ENCODE measurements at regions not wholly inside any gene's neighbourhood (a gene's known extent, or its start where the extent isn't known, plus 50 kb on each side); places are given as distances from the start of the nearest gene placed in this dataset.
A peak's percentile ranks its signal among the peaks of the same experiment; 100 is the strongest.

DNA sequence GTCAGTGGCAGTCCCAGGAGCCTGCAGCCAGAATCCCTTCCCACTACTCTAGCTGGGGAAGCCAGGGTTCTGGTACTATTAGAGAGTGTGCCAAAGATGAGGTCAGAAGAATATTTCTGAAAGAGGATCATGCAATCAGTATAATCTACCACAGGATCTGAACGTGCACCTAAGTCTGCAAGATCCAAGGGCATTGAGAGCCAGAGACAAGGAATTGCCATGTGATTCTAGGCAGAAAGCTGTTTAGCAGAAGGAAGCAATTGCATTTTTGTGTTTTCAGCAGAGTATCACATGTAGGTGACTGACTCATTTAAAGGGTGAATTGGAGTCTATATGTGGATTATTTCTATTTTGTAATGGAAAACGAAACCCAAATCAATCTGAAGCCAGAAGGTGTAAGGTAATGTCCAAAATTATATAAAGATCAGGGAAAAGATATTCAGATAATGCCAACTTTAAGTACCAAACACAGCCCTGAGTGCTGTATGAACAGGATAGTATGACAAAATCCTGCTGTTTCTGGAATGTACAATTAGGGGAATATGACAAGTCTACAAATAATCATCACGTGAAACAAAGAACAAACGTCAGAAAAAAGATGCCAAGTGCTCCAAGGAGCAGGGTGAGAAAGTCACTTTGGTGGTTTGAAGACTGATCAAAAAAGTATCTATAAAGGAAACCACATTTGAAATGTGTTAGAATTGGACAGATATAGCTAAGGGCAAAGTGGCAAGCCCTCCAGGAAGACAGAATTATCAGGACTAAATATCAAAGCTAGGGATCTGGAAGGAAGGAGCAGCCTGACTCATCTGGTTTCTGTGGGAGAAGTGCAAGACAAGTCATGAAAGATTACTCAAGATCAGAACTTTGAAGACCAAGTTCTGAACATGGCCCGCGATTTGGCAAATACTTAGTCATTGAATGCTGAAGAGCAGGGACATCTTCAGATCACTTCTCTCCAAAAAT, 1036.6 kb downstream of the NTRK3 start:
- TF ChIP-seq, protein P1, sequence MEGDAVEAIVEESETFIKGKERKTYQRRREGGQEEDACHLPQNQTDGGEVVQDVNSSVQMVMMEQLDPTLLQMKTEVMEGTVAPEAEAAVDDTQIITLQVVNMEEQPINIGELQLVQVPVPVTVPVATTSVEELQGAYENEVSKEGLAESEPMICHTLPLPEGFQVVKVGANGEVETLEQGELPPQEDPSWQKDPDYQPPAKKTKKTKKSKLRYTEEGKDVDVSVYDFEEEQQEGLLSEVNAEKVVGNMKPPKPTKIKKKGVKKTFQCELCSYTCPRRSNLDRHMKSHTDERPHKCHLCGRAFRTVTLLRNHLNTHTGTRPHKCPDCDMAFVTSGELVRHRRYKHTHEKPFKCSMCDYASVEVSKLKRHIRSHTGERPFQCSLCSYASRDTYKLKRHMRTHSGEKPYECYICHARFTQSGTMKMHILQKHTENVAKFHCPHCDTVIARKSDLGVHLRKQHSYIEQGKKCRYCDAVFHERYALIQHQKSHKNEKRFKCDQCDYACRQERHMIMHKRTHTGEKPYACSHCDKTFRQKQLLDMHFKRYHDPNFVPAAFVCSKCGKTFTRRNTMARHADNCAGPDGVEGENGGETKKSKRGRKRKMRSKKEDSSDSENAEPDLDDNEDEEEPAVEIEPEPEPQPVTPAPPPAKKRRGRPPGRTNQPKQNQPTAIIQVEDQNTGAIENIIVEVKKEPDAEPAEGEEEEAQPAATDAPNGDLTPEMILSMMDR (IDR thresholded peaks at IDR 0.05): no peak
- WGBS, 3 donors: 56 to 63% (median 56%) methylated on average over 6 of the region's 6 CpGs
- Histone ChIP-seq H3K27me3 (ENCODE audit: insufficient read depth in 3 of 3, low read length in 2 of 3) (no peaks in the 10 kb centered on the region), H3K4me3 (no peak overlapping the region), H3K4me1 (no peaks in the 10 kb centered on the region), H3K9me3 (no peaks in the 10 kb centered on the region), H3K36me3 (ENCODE audit: insufficient read depth in 1 of 2, low read depth in 1 of 2) (no peaks in the 10 kb centered on the region), H3K27ac (no peak overlapping the region)
- ATAC-seq: no peak
- no peak for DNase-seq
- intact Hi-C loops (cut with DNase I): no loop called here

DNA sequence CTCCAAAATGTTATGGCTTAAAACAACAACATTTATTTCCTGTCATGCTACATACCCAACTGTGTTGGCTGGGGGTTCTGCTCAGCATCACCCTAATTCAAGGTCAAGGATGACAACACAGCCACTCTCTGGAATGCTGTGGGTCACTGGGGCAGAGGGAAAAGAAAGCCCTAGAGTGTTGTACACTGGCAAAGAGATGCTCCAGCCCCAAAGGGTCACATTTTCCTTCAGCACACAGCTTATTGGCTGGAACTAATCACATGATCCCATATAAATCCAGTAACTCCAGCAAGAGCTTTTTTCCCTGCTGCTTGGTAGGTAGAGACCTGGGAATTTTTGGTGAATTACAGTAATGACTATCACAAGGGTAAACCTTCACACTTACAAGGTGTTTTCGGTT, 1041.4 kb downstream of the NTRK3 start:
- Histone ChIP-seq H3K27ac (no peak overlapping the region), H3K36me3 (ENCODE audit: insufficient read depth in 1 of 2, low read depth in 1 of 2) (no peaks in the 10 kb centered on the region), H3K9me3 (no peaks in the 10 kb centered on the region), H3K27me3 (ENCODE audit: insufficient read depth in 3 of 3, low read length in 2 of 3) (no peaks in the 10 kb centered on the region), H3K4me1 (no peaks in the 10 kb centered on the region), H3K4me3 (no peak overlapping the region)
- TF ChIP-seq, protein P1 (IDR thresholded peaks at IDR 0.05): no peak
- intact Hi-C loops (cut with DNase I): no loop called here
- ATAC-seq: no peak
- no peak for DNase-seq
- WGBS, 3 donors: 82 to 89% (median 83%) methylated on average over 1 of the region's 1 CpG

DNA sequence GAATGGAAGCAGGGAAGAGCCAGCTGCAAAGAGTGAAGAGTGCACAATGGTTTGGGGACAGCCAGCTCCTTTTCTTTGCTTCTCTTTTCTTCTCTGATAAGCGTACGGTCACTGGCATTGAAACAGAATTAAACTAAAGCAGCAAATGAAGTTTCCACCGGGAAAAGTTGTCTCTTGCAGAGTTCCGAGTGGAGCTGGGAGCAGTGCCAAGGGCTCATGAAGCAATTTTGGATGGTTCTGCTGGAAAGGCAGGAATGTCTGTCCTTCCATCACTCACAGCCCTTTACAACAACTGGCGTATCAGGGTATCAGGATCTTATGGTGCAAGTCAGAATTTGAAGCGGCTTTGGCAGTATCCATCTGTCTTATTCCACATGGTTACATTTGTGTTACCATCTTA, 1042.9 kb downstream of the NTRK3 start:
- Histone ChIP-seq H3K4me3 (no peak overlapping the region), H3K36me3 (ENCODE audit: insufficient read depth in 1 of 2, low read depth in 1 of 2) (no peaks in the 10 kb centered on the region)
- 15 to 31% (median 23%) methylated on average over 6 of the region's 6 CpGs for WGBS, 3 donors

DNA sequence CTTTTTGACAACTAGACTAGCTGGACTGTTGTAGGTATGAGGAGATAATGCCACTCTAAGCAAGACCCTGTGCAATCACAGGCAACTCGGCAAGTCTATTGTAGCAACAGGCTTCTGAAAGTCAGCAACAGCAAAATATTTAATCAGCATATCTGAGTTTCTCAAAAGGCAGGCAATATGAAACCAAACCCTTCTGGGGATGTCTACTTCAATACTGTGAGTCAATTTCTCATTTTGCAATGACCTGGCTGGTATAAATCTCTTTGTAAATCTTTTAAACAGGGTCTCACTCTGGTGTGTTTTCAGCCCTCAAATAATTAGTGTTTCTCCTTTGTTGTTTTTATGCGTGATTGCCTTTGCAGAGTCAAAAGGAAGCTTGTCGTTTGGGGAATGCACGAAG, 1044.5 kb downstream of the NTRK3 start:
- H3K4me1 ChIP-seq: no peaks in the 10 kb centered on the region
- ATAC-seq (no peak), DNase-seq (no peak)
- 50 to 63% (median 57%) methylated on average over 4 of the region's 4 CpGs for WGBS, 3 donors
- no peak overlapping the region for H3K4me3 ChIP-seq
- no peaks in the 10 kb centered on the region for H3K27me3 ChIP-seq (ENCODE audit: insufficient read depth in 3 of 3, low read length in 2 of 3)
- TF ChIP-seq, protein P1 (IDR thresholded peaks at IDR 0.05): no peak
- H3K27ac ChIP-seq: no peak overlapping the region
- H3K36me3 ChIP-seq (ENCODE audit: insufficient read depth in 1 of 2, low read depth in 1 of 2): no peaks in the 10 kb centered on the region
- intact Hi-C loops (cut with DNase I): no loop called here
- H3K9me3 ChIP-seq: no peaks in the 10 kb centered on the region

More for the DNA sequence above, 1042.9 kb downstream of the NTRK3 start:
- intact Hi-C loops (cut with DNase I): no loop called here
- Histone ChIP-seq H3K27me3 (ENCODE audit: insufficient read depth in 3 of 3, low read length in 2 of 3) (no peaks in the 10 kb centered on the region), H3K9me3 (no peaks in the 10 kb centered on the region), H3K27ac (no peak overlapping the region), H3K4me1 (no peaks in the 10 kb centered on the region)
- ATAC-seq (no peak), DNase-seq (peak; percentile 23 to 48)
- TF ChIP-seq, protein P1 (IDR thresholded peaks at IDR 0.05): no peak

Data from psoas muscle (tissue), 7 donors.